T47D (cell line): ENCODE measurements at regions not wholly inside any gene's neighbourhood (a gene's known extent, or its start where the extent isn't known, plus 50 kb on each side); places are given as distances from the start of the nearest gene placed in this dataset.
A peak's percentile ranks its signal among the peaks of the same experiment; 100 is the strongest.

Source experiments
- DNase-seq, 2 experiments: peaks; one replicate each; pipeline versions ENCODE4 v3.0.0 to v3.0.0-alpha.2; 2011 to 2012; ENCODE audit warnings: low read depth in 1 of 2, low spot score in 1 of 2
- JUND ChIP-seq: IDR thresholded peaks from 2 replicates; pipeline ENCODE4 v1.6.1; 2012; ENCODE audit warnings: low read depth
- in situ Hi-C: cut with HindIII; loops from 2 replicates; pipeline ENCODE4 v1.10.0; 2016; ENCODE audit warnings: low sequenced_read_pairs, low pct_unique_long_range_greater_than_20kb

- TF ChIP-seq JUND = no peak
- no peak for DNase-seq
- in situ Hi-C loops = no loop called here
Measured at GRCh38 chr13:44272692-44273091, 100.9 kb upstream of the SERP2 start.

GRCh38 chr13:44273216-44273615, 100.4 kb upstream of the SERP2 start:
- in situ Hi-C loops = no loop called here
- TF ChIP-seq JUND = no peak
- DNase-seq = no peak

- in situ Hi-C loops = no loop called here
- TF ChIP-seq JUND = no peak
- DNase-seq = peak; percentile 11 to 73
Measured at GRCh38 chr13:44273991-44274770, 99.4 kb upstream of the SERP2 start.

GRCh38 chr13:44274771-44275205, 98.8 kb upstream of the SERP2 start:
- no peak for TF ChIP-seq JUND
- in situ Hi-C loops = no loop called here
- no peak for DNase-seq

- no peak for TF ChIP-seq JUND
- in situ Hi-C loops = no loop called here
- DNase-seq = no peak
Measured at GRCh38 chr13:44275381-44275780, 98.2 kb upstream of the SERP2 start.

GRCh38 chr13:44276061-44276460, 97.6 kb upstream of the SERP2 start:
- DNase-seq = no peak
- in situ Hi-C loops = no loop called here
- TF ChIP-seq JUND = no peak

- in situ Hi-C loops = no loop called here
- TF ChIP-seq JUND = no peak
- DNase-seq = no peak
Measured at GRCh38 chr13:44277459-44277858, 96.2 kb upstream of the SERP2 start.

- TF ChIP-seq JUND = no peak
- no peak for DNase-seq
- in situ Hi-C loops = no loop called here
Measured at GRCh38 chr13:44278166-44278565, 95.5 kb upstream of the SERP2 start.

GRCh38 chr13:44280456-44280855, 93.2 kb upstream of the SERP2 start:
- in situ Hi-C loops = no loop called here
- DNase-seq = no peak
- no peak for TF ChIP-seq JUND

GRCh38 chr13:44281252-44282000, 92.2 kb upstream of the SERP2 start:
- no peak for DNase-seq
- TF ChIP-seq JUND = no peak
- in situ Hi-C loops = no loop called here

GRCh38 chr13:44283600-44283999, 90.0 kb upstream of the SERP2 start:
- no peak for TF ChIP-seq JUND
- in situ Hi-C loops = no loop called here

GRCh38 chr13:44287958-44288357, 85.7 kb upstream of the SERP2 start:
- no peak for DNase-seq
- TF ChIP-seq JUND = no peak
- in situ Hi-C loops = no loop called here

More at GRCh38 chr13:44283600-44283999, 90.0 kb upstream of the SERP2 start:
- no peak for DNase-seq

GRCh38 chr13:44292545-44292944, 81.1 kb upstream of the SERP2 start:
- in situ Hi-C loops = no loop called here
- no peak for DNase-seq

More at GRCh38 chr13:44292545-44292944, 81.1 kb upstream of the SERP2 start:
- no peak for TF ChIP-seq JUND
